IPS-18a (cell line): ENCODE measurements at regions not wholly inside any gene's neighbourhood (a gene's known extent, or its start where the extent isn't known, plus 50 kb on each side); places are given as distances from the start of the nearest gene placed in this dataset.
"Not testable (repeated sequence)": the region's sequence is repeated elsewhere in the genome, so short reads cannot be mapped to it uniquely, and the experiment has no call there.

Experiments used
- H3K27ac ChIP-seq: one replicate; pipeline ENCODE4 v1.5.1; 2013; ENCODE audit warnings: low read length
- H3K27me3 ChIP-seq: one replicate; pipeline ENCODE4 v1.6.1; 2013; ENCODE audit warnings: mild to moderate bottlenecking, low read length; ENCODE audit not compliant: control insufficient read depth, insufficient read depth
- H3K36me3 ChIP-seq: one replicate; pipeline ENCODE4 v1.6.1; 2013; ENCODE audit warnings: low read depth, low read length; ENCODE audit not compliant: control insufficient read depth
- H3K4me1 ChIP-seq: one replicate; pipeline ENCODE4 v1.6.1; 2013; ENCODE audit warnings: low read depth, low read length; ENCODE audit not compliant: control insufficient read depth
- H3K4me3 ChIP-seq: one replicate; pipeline ENCODE4 v1.5.1; 2013; ENCODE audit warnings: low read length
- H3K9ac ChIP-seq: one replicate; pipeline ENCODE4 v1.6.1; 2013; ENCODE audit warnings: mild to moderate bottlenecking, low read length, moderate library complexity
- H3K9me3 ChIP-seq: one replicate; pipeline ENCODE4 v1.6.1; 2013; ENCODE audit warnings: low read depth, low read length; ENCODE audit not compliant: control insufficient read depth

DNA sequence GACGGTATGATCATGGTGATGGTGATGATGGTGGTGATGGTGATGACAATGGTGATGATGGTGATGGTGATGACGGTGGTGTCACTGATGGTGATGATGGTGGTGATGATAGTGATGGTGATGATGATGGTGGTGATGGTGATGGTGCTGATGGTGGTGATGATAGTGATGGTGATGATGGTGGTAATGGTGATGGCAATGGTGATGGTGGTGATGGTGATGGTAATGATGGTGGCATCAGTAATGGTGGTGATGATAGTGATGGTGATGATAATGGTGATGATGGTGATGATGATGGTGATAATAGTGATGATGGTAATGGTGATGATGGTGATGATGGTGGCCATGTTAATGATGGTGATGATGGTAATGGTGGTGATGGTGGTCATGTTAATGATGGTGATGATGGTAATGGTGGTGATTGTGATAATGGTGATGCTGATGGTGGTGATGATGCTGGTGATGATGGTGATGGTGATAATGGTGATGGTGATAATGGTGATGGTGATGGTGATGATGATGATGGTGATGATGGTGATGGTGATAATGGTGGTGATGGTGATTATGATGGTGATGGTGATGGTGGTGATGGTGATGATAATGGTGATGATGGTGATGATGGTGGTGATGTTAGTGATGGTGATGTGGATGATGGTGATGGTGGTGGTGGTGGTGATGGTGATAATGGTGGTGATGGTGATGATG is 107.2 kb downstream of the C16orf95 start:
- Histone ChIP-seq H3K36me3 (no peaks in the 10 kb centered on the region), H3K9ac (no peak overlapping the region), H3K4me3 (no peak overlapping the region), H3K9me3 (no peaks in the 10 kb centered on the region), H3K27ac (no peak overlapping the region), H3K4me1 (no peaks in the 10 kb centered on the region), H3K27me3 (no peaks in the 10 kb centered on the region)

- H3K27me3 ChIP-seq: no peaks in the 10 kb centered on the region
- H3K9ac ChIP-seq: no peak overlapping the region
- H3K4me3 ChIP-seq: no peak overlapping the region
- no peaks in the 10 kb centered on the region for H3K9me3 ChIP-seq
- H3K4me1 ChIP-seq: no peaks in the 10 kb centered on the region
- no peak overlapping the region for H3K27ac ChIP-seq
- no peaks in the 10 kb centered on the region for H3K36me3 ChIP-seq
Observed at GRCh38 chr16:87210894-87211293, 106.3 kb downstream of the C16orf95 start.

GRCh38 chr16:87212026-87212425 is 105.2 kb downstream of the C16orf95 start:
- Histone ChIP-seq H3K27me3 (no peaks in the 10 kb centered on the region), H3K9me3 (no peaks in the 10 kb centered on the region), H3K27ac (no peak overlapping the region), H3K36me3 (no peaks in the 10 kb centered on the region), H3K9ac (no peak overlapping the region), H3K4me1 (no peaks in the 10 kb centered on the region), H3K4me3 (no peak overlapping the region)

- H3K27ac ChIP-seq: no peak overlapping the region
- H3K4me1 ChIP-seq: no peaks in the 10 kb centered on the region
- no peak overlapping the region for H3K9ac ChIP-seq
- no peaks in the 10 kb centered on the region for H3K27me3 ChIP-seq
- no peak overlapping the region for H3K4me3 ChIP-seq
- H3K36me3 ChIP-seq: no peaks in the 10 kb centered on the region
- H3K9me3 ChIP-seq: no peaks in the 10 kb centered on the region
Observed at GRCh38 chr16:87213536-87213935, 103.7 kb downstream of the C16orf95 start.

DNA sequence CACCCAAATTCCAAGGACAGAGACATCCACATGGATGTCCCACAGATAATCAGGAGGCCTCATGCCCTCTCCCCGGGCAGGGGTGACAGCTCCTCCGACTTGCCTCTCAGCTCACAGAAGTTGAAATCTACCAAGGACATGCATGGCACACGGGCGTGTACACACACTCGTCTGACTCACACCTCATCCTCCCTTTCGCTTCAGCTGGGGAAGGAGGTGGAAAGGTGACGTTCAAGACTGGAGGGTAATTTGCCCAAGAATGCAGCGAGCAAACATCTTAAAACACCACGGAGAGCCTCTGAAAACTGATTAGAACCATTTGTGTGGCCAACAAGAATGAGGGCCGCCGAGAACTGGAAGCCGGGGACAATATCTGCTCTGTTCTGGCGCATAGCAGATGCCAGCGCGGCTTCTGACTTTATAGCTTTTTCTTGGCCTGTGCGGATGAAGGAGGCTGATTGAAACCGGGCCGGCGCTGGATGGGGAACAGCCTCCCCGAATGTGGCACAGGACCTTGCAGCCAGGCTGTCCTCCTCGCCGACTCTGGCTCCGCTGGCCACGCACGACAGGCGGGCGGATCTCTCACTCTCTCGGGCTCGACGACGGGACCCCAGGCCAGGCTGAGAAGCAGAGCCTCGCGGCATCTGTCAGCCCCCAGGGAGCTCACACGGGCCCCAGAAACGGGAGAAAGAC is 100.9 kb downstream of the C16orf95 start:
- H3K27ac ChIP-seq: no peak overlapping the region
- no peaks in the 10 kb centered on the region for H3K9me3 ChIP-seq
- H3K4me1 ChIP-seq: no peaks in the 10 kb centered on the region
- no peak overlapping the region for H3K4me3 ChIP-seq
- H3K27me3 ChIP-seq: no peaks in the 10 kb centered on the region
- no peak overlapping the region for H3K9ac ChIP-seq
- H3K36me3 ChIP-seq: no peaks in the 10 kb centered on the region

DNA sequence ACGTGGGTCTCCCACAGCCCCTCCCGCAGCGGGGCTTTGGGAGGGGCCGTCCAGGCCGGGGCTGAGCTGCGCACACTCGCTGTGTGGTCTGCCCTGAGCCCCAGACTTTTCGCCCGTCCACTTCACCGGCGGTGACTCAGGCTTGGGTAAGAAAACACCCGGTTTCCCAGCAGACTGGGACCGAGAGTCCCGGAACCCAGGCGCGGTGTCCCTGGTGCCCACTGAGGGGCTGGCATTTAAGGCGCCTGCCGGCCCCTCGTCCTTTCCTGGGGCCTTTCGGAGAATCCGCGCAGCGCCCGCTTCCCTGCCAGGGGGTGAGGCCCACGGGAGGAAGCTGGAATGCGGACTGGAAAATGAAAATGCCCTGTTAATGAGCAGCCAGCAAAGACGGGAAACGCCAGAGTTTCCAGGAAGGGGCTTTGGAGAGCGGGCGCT is 100.3 kb downstream of the C16orf95 start:
- Histone ChIP-seq H3K9me3 (no peaks in the 10 kb centered on the region), H3K36me3 (no peaks in the 10 kb centered on the region), H3K27ac (no peak overlapping the region), H3K9ac (no peak overlapping the region), H3K4me3 (no peak overlapping the region), H3K4me1 (no peaks in the 10 kb centered on the region), H3K27me3 (no peaks in the 10 kb centered on the region)

DNA sequence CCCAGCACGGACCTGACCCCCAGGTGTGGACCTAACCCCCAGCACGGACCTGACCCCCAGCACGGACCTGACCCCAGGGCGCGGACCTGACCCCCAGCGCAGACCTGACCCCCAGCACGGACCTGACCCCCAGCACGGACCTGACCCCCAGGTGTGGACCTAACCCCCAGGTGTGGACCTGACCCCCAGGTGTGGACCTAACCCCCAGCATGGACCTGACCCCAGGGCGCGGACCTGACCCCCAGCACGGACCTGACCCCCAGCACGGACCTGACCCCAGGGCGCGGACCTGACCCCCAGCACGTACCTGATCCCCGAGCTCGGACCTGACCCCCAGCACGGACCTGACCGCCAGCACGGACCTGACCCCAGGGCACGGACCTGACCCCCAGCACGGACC is 99.4 kb downstream of the C16orf95 start:
- H3K27ac ChIP-seq, H3K9ac ChIP-seq, H3K27me3 ChIP-seq, H3K9me3 ChIP-seq, H3K4me1 ChIP-seq, H3K4me3 ChIP-seq, H3K36me3 ChIP-seq: not testable (repeated sequence)

DNA sequence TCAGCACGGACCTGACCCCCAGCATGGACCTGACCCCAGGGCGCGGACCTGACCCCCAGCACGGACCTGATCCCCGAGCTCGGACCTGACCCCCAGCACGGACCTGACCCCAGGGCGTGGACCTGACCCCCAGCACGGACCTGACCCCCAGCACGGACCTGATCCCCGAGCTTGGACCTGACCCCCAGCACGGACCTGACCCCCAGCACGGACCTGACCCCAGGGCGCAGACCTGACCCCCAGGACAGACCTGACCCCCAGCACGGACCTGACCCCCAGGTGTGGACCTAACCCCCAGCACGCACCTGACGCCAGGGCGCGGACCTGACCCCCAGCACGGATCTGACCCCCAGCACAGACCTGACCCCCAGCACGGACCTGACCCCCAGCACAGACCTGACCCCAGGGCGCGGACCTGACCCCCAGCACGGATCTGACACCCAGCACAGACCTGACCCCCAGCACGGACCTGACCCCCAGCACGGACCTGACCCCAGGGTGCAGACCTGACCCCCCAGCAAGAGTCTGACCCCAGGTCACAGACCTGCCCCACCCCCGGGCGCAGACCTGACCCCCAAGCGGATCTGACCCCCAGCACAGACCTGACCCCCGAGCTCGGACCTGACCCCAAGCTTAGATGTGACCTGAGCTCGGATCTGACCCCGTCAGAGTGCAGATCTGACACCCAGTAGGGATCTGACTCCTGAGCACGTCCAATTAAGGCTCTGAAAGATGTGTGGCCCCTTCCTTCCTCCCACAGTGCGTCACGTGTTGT is 98.7 kb downstream of the C16orf95 start:
- Histone ChIP-seq H3K36me3 (no peaks in the 10 kb centered on the region), H3K9me3 (no peaks in the 10 kb centered on the region), H3K4me1 (no peaks in the 10 kb centered on the region), H3K27ac (no peak overlapping the region), H3K9ac (no peak overlapping the region), H3K4me3 (no peak overlapping the region), H3K27me3 (no peaks in the 10 kb centered on the region)

- Histone ChIP-seq H3K27me3 (no peaks in the 10 kb centered on the region), H3K4me3 (no peak overlapping the region), H3K9me3 (no peaks in the 10 kb centered on the region), H3K9ac (no peak overlapping the region), H3K36me3 (no peaks in the 10 kb centered on the region), H3K4me1 (no peaks in the 10 kb centered on the region), H3K27ac (no peak overlapping the region)
Observed at GRCh38 chr16:87219287-87219909, 97.8 kb downstream of the C16orf95 start.

DNA sequence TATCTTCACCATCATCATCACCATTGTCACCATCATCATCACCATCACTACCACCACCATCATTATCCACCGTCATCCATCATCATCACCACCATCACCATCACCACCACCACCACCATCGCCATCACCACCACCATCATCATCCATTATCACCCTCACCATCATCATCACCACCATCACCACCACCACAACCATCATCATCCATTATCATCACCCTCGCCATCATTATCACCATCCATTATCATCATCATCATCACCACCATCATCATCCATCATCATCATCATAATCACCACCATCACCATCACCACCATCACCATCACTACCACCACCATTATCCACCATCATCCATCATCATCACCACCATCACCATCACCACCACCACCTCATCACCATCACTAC is 95.6 kb downstream of the C16orf95 start:
- Histone ChIP-seq H3K27ac (no peak overlapping the region), H3K27me3 (no peaks in the 10 kb centered on the region), H3K4me3 (no peak overlapping the region), H3K36me3 (no peaks in the 10 kb centered on the region), H3K9me3 (no peaks in the 10 kb centered on the region), H3K9ac (no peak overlapping the region), H3K4me1 (no peaks in the 10 kb centered on the region)

DNA sequence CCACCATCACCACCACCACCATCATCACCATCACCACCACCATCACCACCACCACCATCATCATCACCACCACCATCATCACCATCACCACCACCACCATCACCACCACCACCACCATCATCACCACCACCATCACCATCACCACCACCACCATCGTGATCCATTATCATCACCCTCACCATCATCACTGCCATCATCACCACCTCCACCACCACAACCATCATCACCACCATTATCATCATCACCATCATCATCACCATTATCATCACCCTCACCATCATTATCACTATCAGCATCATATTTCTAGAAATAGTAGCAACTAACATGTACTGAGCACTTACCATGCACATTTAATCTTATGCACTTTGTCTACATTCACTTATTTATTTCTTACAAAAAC is 94.9 kb downstream of the C16orf95 start:
- Histone ChIP-seq H3K27ac (no peak overlapping the region), H3K9ac (no peak overlapping the region), H3K9me3 (no peaks in the 10 kb centered on the region), H3K4me3 (no peak overlapping the region), H3K36me3 (no peaks in the 10 kb centered on the region), H3K27me3 (no peaks in the 10 kb centered on the region), H3K4me1 (no peaks in the 10 kb centered on the region)
